NT2/D1 (cell line): ENCODE measurements at regions not wholly inside any gene's neighbourhood (a gene's known extent, or its start where the extent isn't known, plus 50 kb on each side); places are given as distances from the start of the nearest gene placed in this dataset.

ENCODE experiments used
- DNase-seq: peaks from one replicate; pipeline ENCODE4 v3.0.0-alpha.2; 2011; ENCODE audit warnings: low read depth, low spot score
- H3K27me3 ChIP-seq: 2 replicates; pipeline ENCODE4 v1.6.0; 2011; ENCODE audit warnings: mild to moderate bottlenecking; ENCODE audit not compliant: insufficient read length, insufficient read depth
- H3K36me3 ChIP-seq: 2 replicates; pipeline ENCODE4 v1.6.1; 2011; ENCODE audit warnings: mild to moderate bottlenecking, low read length, mixed read lengths; ENCODE audit not compliant: insufficient read depth, insufficient read length
- H3K4me1 ChIP-seq: 2 replicates; pipeline ENCODE4 v1.5.1; 2011; ENCODE audit not compliant: insufficient read depth, insufficient read length
- H3K4me3 ChIP-seq: 2 replicates; pipeline ENCODE4 v1.5.1; 2011; ENCODE audit warnings: low read depth; ENCODE audit not compliant: insufficient read length
- H3K9ac ChIP-seq: 2 replicates; pipeline ENCODE4 v1.6.0; 2011; ENCODE audit warnings: low read depth; ENCODE audit not compliant: insufficient read length
- H3K9me3 ChIP-seq: 2 replicates; pipeline ENCODE4 v1.5.1; 2011; ENCODE audit warnings: mild to moderate bottlenecking, low read length; ENCODE audit not compliant: insufficient read depth
- SUZ12 ChIP-seq: IDR thresholded peaks from 2 replicates; pipeline ENCODE4 v1.6.1; 2011; ENCODE audit not compliant: insufficient read length, insufficient read depth; ENCODE audit errors: extremely low read depth
- YY1 ChIP-seq: IDR thresholded peaks from 2 replicates; pipeline ENCODE4 v1.6.1; 2011; ENCODE audit not compliant: insufficient read length, insufficient read depth
- ZNF274 ChIP-seq: IDR thresholded peaks from 2 replicates; pipeline ENCODE4 v1.6.1; 2011; ENCODE audit warnings: mild to moderate bottlenecking, low read depth, low read length

DNA sequence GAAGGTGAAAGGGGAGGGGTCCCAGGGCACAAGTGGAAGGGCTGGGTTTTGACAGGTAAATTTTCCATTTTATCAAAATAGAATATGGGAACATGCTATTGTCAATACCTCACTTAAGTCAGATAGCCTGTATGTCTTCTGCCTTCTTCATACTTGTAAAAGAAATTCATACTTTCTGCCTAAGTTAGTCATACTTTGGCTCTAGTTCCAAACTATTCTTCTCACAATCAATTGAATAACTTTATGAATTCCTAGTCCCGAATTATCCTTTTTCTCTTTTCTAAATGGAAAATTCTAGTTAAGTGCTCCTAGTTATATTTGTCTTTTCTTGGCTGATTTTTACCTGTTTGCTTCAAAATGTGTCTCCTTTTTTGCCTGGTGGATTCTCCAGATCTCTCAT, 271.4 kb downstream of the CSNK1G3 start:
- no peak for DNase-seq
- Histone ChIP-seq H3K36me3 (no peaks in the 10 kb centered on the region), H3K27me3 (no peaks in the 10 kb centered on the region), H3K4me3 (no peak overlapping the region), H3K9me3 (no peaks in the 10 kb centered on the region), H3K4me1 (no peaks in the 10 kb centered on the region), H3K9ac (no peak overlapping the region)
- no peak for TF ChIP-seq SUZ12
- no peak for TF ChIP-seq YY1
- no peak for TF ChIP-seq ZNF274

DNA sequence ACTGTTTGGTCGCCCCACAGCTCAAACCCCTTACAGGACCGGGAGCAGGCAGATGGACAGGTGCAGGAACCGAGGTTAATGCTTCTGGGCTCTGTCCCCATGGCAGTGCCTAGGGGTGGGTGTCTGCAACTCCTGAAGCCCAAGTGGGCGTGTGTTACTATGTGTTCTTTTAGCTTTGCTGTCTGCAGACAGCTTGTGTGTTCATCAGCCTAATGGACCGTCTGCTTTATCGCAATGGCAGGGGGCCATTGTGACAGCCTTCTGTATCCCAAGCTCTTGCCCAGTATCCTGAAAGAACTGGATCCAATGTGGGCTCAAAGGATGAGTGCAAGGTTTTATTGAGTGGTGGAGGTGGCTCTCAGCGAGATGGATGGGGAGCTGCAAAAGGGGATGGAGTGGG, 266.7 kb downstream of the CSNK1G3 start:
- DNase-seq, result no peak

DNA sequence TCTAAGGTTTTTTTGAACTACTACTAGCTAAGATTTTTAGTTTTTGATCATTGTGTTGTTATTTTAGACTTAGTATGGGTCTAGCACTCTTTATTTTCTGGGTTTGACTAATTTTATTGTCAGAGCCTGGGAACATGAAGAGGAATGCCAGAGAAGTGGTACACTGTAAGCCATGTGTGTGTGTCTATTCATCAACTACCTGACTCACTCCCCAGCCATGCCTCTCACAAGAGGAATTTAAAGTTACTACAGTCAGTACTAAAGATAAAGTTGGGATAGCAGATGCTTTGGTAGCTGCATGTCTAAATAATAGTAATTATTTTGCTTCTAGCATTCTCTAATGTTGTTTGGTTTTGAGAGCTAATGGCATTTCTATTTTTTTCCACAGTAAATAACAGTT, 264.8 kb downstream of the CSNK1G3 start:
- Histone ChIP-seq H3K27me3 (no peaks in the 10 kb centered on the region), H3K9ac (no peak overlapping the region), H3K9me3 (peaks cover 5% of the 10 kb centered on the region), H3K4me1 (no peaks in the 10 kb centered on the region), H3K36me3 (no peaks in the 10 kb centered on the region), H3K4me3 (no peak overlapping the region)
- DNase-seq, result no peak
- TF ChIP-seq YY1, result no peak
- TF ChIP-seq ZNF274, result no peak
- TF ChIP-seq SUZ12, result no peak

More for the DNA sequence above, 266.7 kb downstream of the CSNK1G3 start:
- Histone ChIP-seq H3K4me3 (no peak overlapping the region), H3K9ac (no peak overlapping the region), H3K4me1 (no peaks in the 10 kb centered on the region), H3K36me3 (no peaks in the 10 kb centered on the region), H3K9me3 (no peaks in the 10 kb centered on the region), H3K27me3 (no peaks in the 10 kb centered on the region)
- TF ChIP-seq ZNF274 (no peak), YY1 (no peak), SUZ12 (no peak)

DNA sequence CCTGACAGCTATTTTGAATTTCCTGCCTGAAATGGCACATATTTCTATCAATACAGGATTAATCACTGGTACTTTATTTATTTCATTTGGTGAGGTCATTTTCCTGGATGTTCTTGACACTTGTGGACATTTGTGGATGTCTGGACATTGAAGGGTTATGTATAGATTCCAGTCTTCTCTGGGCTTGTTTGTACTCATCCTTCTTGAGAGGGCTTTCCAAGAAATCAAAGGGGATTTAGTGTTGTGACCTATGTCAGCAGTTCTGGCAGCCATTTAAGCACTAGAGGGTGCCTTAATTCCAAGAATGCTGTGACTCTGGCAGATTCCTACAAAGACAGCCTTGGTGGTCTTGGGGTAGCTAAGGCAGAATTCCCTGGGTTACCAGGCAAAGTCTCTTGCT, 259.7 kb downstream of the CSNK1G3 start:
- Histone ChIP-seq H3K9ac (no peak overlapping the region), H3K4me1 (no peaks in the 10 kb centered on the region), H3K4me3 (no peak overlapping the region), H3K36me3 (no peaks in the 10 kb centered on the region), H3K9me3 (peaks cover 21% of the 10 kb centered on the region), H3K27me3 (no peaks in the 10 kb centered on the region)
- TF ChIP-seq SUZ12, result no peak
- TF ChIP-seq ZNF274, result no peak
- TF ChIP-seq YY1, result no peak
- DNase-seq, result no peak

DNA sequence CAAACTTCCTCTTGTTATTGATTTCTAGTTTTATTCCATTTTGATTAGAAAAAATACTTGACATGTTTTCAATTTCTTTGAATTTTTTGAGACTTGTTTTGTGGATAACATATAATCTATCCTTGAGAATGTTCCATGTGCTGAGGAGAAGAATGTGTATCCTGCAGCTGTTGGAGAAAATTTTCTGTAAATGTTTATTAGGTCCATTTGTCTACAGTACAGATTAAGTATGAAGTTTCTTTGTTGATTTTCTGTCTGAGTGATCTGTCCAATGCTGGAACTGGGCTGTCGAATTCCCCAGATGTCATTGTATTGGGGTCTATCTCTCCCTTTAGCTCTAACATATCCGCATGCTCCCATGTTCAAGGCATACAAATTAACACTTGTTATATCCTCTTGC, 251.2 kb downstream of the CSNK1G3 start:
- Histone ChIP-seq H3K9ac (no peak overlapping the region), H3K27me3 (no peaks in the 10 kb centered on the region), H3K4me1 (no peaks in the 10 kb centered on the region), H3K36me3 (no peaks in the 10 kb centered on the region), H3K9me3 (no peaks in the 10 kb centered on the region), H3K4me3 (no peak overlapping the region)
- DNase-seq, result no peak
- TF ChIP-seq SUZ12 (no peak), YY1 (no peak)

DNA sequence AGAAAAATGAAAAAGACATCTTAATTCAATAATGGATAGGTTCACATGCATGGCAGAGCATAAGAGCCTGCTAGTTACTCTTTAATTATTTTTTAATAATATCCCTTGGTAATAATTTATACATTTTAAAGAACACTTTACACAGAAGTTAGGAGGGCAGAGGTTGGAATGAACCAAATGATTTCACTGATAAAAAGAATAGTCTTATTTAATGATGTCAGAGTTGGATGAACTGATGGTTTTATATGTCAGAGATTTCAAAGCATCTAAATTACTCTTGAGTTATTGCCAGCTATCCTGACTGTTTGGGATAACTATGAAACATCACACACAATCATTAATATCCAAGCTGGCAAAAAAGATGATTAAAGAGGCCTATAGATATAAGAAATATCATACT, 244.8 kb downstream of the CSNK1G3 start:
- no peaks in the 10 kb centered on the region for H3K27me3 ChIP-seq
- no peak overlapping the region for H3K9ac ChIP-seq
- H3K9me3 ChIP-seq, result no peaks in the 10 kb centered on the region
- no peak for DNase-seq
- H3K36me3 ChIP-seq, result no peaks in the 10 kb centered on the region
- no peaks in the 10 kb centered on the region for H3K4me1 ChIP-seq
- no peak overlapping the region for H3K4me3 ChIP-seq
- no peak for TF ChIP-seq YY1
- TF ChIP-seq ZNF274, result no peak
- no peak for TF ChIP-seq SUZ12

DNA sequence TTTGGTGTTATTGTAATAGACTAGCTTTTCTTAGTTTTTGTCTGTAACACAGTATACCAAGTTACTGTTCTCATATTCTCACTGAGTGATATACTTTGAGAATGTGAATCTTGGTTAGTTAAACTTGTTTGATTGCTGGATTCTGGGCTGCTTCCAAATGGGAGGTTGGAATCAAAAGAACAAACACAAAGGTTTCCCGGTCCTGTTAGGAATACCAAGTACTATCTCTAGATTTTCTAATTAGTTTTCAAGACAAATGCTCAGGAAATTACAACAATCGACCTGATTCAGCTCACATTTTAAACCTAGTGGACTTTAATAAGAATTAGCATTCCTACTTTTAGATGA, 244.3 kb downstream of the CSNK1G3 start:
- TF ChIP-seq ZNF274 (no peak), SUZ12 (no peak), YY1 (no peak)
- no peaks in the 10 kb centered on the region for H3K4me1 ChIP-seq

More for the DNA sequence above, 244.3 kb downstream of the CSNK1G3 start:
- no peak for DNase-seq
- Histone ChIP-seq H3K27me3 (no peaks in the 10 kb centered on the region), H3K9me3 (no peaks in the 10 kb centered on the region), H3K4me3 (no peak overlapping the region), H3K9ac (no peak overlapping the region), H3K36me3 (no peaks in the 10 kb centered on the region)
